ENCODE measurements at regions not wholly inside any gene's neighbourhood (a gene's known extent, or its start where the extent isn't known, plus 50 kb on each side); places are given as distances from the start of the nearest gene placed in this dataset.

DNA sequence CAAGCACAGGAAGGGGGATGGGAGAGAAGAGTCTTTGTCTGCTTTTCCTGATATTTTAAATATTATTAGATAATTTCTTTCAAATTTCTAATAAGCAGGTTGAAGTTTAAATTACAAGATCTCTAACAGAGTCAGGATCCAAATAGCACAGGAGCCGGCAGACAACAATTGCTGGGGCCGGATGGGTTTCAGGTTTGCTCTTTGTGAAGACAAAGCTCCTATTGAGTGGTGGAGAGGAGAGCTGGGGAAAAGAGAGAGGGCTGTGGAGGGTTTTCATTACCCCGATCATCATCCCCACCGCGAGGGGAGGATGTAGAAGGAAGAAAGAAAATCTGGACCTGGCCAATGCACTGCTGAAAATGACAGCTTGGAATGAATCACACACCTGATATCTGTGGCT, 197.3 kb downstream of the SOX9 start:
- DNase-seq (ENCODE audit: low spot score) = no peak
- BruUV-seq (replicated peaks) = no TSS peak
- Histone ChIP-seq H3K9me3 (ENCODE audit: low read depth, low read length, poor library complexity, severe bottlenecking) (no peaks in the 10 kb centered on the region), H3K36me3 (ENCODE audit: insufficient read depth, low read length, poor library complexity, severe bottlenecking) (no peaks in the 10 kb centered on the region), H3K27me3 (replicated peaks; ENCODE audit: insufficient read depth, low read depth, low read length, poor library complexity) (no peaks in the 10 kb centered on the region), H3K4me1 (ENCODE audit: insufficient read depth, low read length, poor library complexity, severe bottlenecking) (no peaks in the 10 kb centered on the region), H3K27ac (ENCODE audit: low read depth, low read length, poor library complexity, severe bottlenecking) (no peak overlapping the region), H3K4me3 (ENCODE audit: low read depth, low read length, poor library complexity, severe bottlenecking) (no peak overlapping the region)
- ChIA-PET POLR2A (ENCODE audit: low non-redundant PET) (no interaction called here), CTCF (no interaction called here)
- intact Hi-C loops (cut with micrococcal nuclease; ENCODE audit: unreplicated experiment) = no loop called here
- TF ChIP-seq EZH2 (IDR thresholded peaks at IDR 0.05; ENCODE audit: borderline replicate concordance, low read depth, low read length, poor library complexity, severe bottlenecking) = no peak
- TF ChIP-seq CTCF (conservative IDR thresholded peaks at IDR 0.05; ENCODE audit: low read depth, low read length) = no peak

DNA sequence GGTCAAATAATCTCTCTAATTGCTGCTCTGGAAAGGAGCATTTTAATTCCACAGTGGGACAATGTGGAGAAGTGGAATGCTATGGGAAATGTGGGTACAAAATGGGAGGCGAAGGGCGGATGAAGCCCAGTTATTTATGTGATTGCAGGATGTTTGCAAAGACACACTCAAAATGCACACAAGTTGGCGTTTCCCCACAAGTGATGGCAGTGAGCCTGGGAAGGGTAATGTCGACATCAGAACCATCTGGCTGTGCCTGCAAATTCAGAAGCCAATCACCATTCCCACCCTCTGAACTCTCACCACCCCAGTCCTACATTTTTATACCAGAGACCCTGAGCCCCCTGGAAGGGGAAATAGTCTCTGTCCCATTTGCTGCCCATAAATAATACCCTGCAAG, 201.1 kb downstream of the SOX9 start:
- CTCF ChIA-PET = no interaction called here
- POLR2A ChIA-PET (ENCODE audit: low non-redundant PET) = no interaction called here
- H3K4me3 ChIP-seq (ENCODE audit: low read depth, low read length, poor library complexity, severe bottlenecking) = no peak overlapping the region
- H3K27ac ChIP-seq (ENCODE audit: low read depth, low read length, poor library complexity, severe bottlenecking) = no peak overlapping the region
- H3K4me1 ChIP-seq (ENCODE audit: insufficient read depth, low read length, poor library complexity, severe bottlenecking) = no peaks in the 10 kb centered on the region
- no peak for DNase-seq (ENCODE audit: low spot score)
- no peaks in the 10 kb centered on the region for H3K27me3 ChIP-seq (replicated peaks; ENCODE audit: insufficient read depth, low read depth, low read length, poor library complexity)
- TF ChIP-seq EZH2 (IDR thresholded peaks at IDR 0.05; ENCODE audit: borderline replicate concordance, low read depth, low read length, poor library complexity, severe bottlenecking) = no peak
- no peaks in the 10 kb centered on the region for H3K36me3 ChIP-seq (ENCODE audit: insufficient read depth, low read length, poor library complexity, severe bottlenecking)
- no peaks in the 10 kb centered on the region for H3K9me3 ChIP-seq (ENCODE audit: low read depth, low read length, poor library complexity, severe bottlenecking)
- no TSS peak for BruUV-seq (replicated peaks)
- intact Hi-C loops (cut with micrococcal nuclease; ENCODE audit: unreplicated experiment) = no loop called here

GRCh38 chr17:72332367-72332766, 211.5 kb downstream of the SOX9 start:
- CTCF ChIA-PET = no interaction called here
- POLR2A ChIA-PET (ENCODE audit: low non-redundant PET) = no interaction called here

More at GRCh38 chr17:72332367-72332766, 211.5 kb downstream of the SOX9 start:
- no TSS peak for BruUV-seq (replicated peaks)
- H3K36me3 ChIP-seq (ENCODE audit: insufficient read depth, low read length, poor library complexity, severe bottlenecking) = no peaks in the 10 kb centered on the region
- H3K27ac ChIP-seq (ENCODE audit: low read depth, low read length, poor library complexity, severe bottlenecking) = no peak overlapping the region
- H3K4me1 ChIP-seq (ENCODE audit: insufficient read depth, low read length, poor library complexity, severe bottlenecking) = peaks cover 9% of the 10 kb centered on the region
- TF ChIP-seq CTCF (conservative IDR thresholded peaks at IDR 0.05; ENCODE audit: low read depth, low read length) (no peak), EZH2 (IDR thresholded peaks at IDR 0.05; ENCODE audit: borderline replicate concordance, low read depth, low read length, poor library complexity, severe bottlenecking) (no peak)
- H3K9me3 ChIP-seq (ENCODE audit: low read depth, low read length, poor library complexity, severe bottlenecking) = no peaks in the 10 kb centered on the region
- intact Hi-C loops (cut with micrococcal nuclease; ENCODE audit: unreplicated experiment) = loop anchor here (10.0 kb wide), 1 partner anchor 208 kb away; the partner anchor contains the start of gene SOX9
- H3K27me3 ChIP-seq (replicated peaks; ENCODE audit: insufficient read depth, low read depth, low read length, poor library complexity) = no peaks in the 10 kb centered on the region
- no peak for DNase-seq (ENCODE audit: low spot score)
- H3K4me3 ChIP-seq (ENCODE audit: low read depth, low read length, poor library complexity, severe bottlenecking) = no peak overlapping the region

Data from A673 (cell line).